ENCODE measurements at regions not wholly inside any gene's neighbourhood (a gene's known extent, or its start where the extent isn't known, plus 50 kb on each side); places are given as distances from the start of the nearest gene placed in this dataset.

DNA sequence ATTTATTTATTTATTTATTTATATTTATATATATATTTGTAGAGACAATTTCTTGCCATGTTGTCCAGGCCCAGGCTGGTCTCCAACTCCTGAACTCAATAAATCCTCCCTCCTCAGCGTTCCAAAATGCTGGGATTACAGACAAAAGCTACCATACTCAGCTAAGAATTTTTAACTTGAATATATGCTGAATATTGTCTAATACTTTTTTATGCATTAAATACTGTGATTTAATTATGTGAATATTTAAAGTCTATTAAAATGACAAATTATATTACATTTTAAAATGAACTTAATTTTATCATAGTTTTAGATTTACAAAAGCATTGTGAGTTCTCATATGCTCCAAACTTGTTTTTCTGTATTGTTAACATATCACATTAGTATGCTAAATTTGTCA is 1022.4 kb downstream of the GRIK2 start:
- Mint-ChIP-seq H3K27ac (no peak overlapping the region), H3K9me3 (ENCODE audit: low read depth) (no peaks in the 10 kb centered on the region), H3K4me3 (no peak overlapping the region), H3K27me3 (no peaks in the 10 kb centered on the region), H3K4me1 (peaks cover 3% of the 10 kb centered on the region), H3K36me3 (no peaks in the 10 kb centered on the region)
- no peak for DNase-seq
- CTCF ChIA-PET = no interaction called here
- ATAC-seq = no peak

- H3K4me1 Mint-ChIP-seq = no peaks in the 10 kb centered on the region
- ATAC-seq (no peak), DNase-seq (no peak)
Measured at GRCh38 chr6:102411796-102412195, 1018.3 kb downstream of the GRIK2 start.

DNA sequence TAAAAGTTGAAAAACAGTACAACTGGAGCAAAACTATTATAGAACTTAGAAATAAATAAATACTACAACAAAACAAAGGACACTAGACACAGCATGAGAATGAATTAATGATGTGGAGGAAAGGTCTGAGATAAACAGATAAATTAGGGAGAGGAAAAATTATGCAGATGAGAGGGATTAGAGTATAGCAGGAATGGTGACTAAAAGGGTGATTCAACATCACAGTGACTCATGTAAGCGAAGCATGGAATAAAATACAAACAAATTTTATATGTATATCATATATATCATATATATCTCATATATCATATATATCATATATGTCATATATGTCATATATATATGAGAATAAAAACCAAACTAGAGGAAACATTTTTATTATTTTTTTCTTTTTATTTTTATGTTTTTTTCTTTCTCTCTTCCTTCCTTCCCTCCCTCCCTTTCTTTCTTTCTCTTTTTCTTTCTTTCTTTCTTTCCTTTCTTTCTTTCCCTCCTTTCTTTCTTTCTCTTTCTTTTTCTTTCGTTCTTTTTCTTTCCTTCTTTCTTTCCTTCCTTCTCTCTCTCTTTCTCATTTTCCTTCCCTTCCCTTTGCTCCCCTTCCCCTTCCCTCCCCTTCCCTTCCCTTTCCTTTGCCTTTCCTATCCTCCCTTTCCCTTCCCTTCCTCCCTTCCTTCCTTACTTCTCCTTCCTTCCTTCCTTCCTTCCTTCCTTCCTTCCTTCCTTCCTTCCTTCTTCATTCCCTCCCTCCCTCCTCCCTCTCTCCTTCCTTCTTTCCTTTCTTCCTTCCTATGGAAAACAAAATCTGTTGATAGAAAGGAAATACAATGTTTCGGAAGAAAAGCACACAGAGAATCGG is 1014.6 kb downstream of the GRIK2 start:
- Mint-ChIP-seq H3K36me3 (no peaks in the 10 kb centered on the region), H3K4me1 (no peaks in the 10 kb centered on the region), H3K27ac (no peak overlapping the region), H3K27me3 (no peaks in the 10 kb centered on the region), H3K4me3 (no peak overlapping the region), H3K9me3 (ENCODE audit: low read depth) (peaks cover 5% of the 10 kb centered on the region)
- CTCF ChIA-PET = no interaction called here
- DNase-seq (no peak), ATAC-seq (no peak)

More at GRCh38 chr6:102411796-102412195, 1018.3 kb downstream of the GRIK2 start:
- Mint-ChIP-seq H3K4me3 (no peak overlapping the region), H3K27me3 (no peaks in the 10 kb centered on the region), H3K27ac (no peak overlapping the region), H3K36me3 (no peaks in the 10 kb centered on the region), H3K9me3 (ENCODE audit: low read depth) (peaks cover under 1% of the 10 kb centered on the region)
- CTCF ChIA-PET = no interaction called here

DNA sequence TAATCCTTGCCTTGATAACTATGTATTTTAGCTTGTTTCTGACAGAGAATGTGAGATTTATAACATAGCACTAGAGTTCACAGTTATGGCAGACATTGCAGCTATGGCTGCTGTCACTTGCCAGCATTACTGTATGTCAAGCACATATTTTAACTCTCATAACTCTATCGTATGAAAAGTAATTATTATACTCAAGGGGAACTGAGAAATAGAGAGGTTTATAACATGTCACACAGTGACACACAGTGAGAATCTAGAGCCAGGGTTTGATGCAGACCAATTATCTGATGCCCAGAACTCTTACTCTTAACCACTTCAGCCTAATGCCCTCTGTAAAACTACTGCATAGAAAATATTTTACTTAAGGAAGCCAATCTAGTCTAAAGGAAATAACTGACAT is 1012.4 kb downstream of the GRIK2 start:
- no peak for DNase-seq
- Mint-ChIP-seq H3K27me3 (no peaks in the 10 kb centered on the region), H3K9me3 (ENCODE audit: low read depth) (peaks cover 5% of the 10 kb centered on the region), H3K4me1 (no peaks in the 10 kb centered on the region), H3K4me3 (no peak overlapping the region), H3K36me3 (no peaks in the 10 kb centered on the region), H3K27ac (no peak overlapping the region)
- CTCF ChIA-PET = no interaction called here
- no peak for ATAC-seq

DNA sequence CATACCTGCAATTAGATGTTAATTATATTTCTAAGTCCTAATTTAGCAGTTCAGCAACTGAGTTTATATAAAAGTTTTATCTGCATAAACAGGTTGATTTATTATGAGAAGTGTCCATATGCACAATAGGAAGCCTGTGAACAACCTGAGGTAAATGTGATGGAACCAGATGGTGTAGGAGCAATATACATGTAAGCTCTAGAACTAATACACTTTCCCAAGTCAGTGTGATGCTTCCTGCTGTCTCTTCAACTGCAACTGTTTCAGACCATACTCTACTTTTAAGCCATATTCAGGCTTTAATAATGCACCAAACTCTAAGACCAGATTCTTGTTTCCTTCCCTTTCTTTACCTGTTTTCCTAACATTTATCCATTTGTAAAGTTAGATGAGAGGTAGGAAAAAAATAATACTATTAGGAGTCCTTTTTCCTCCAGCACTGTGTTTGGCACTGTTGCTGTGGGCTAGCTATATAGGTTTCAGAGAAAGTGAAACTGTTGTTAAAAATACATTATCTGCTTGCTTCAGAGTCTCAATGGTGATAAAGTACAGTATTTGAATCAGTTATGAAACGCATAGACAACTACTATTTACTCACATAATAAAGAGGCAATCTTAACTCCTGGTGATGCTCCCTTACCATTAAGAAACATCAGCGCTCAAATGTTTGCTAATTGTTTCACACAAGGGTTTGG is 1009.3 kb downstream of the GRIK2 start:
- ATAC-seq (no peak), DNase-seq (no peak)
- Mint-ChIP-seq H3K4me1 (no peaks in the 10 kb centered on the region), H3K9me3 (ENCODE audit: low read depth) (peaks cover 6% of the 10 kb centered on the region), H3K27me3 (no peaks in the 10 kb centered on the region), H3K4me3 (no peak overlapping the region), H3K27ac (no peak overlapping the region), H3K36me3 (no peaks in the 10 kb centered on the region)
- CTCF ChIA-PET = no interaction called here

DNA sequence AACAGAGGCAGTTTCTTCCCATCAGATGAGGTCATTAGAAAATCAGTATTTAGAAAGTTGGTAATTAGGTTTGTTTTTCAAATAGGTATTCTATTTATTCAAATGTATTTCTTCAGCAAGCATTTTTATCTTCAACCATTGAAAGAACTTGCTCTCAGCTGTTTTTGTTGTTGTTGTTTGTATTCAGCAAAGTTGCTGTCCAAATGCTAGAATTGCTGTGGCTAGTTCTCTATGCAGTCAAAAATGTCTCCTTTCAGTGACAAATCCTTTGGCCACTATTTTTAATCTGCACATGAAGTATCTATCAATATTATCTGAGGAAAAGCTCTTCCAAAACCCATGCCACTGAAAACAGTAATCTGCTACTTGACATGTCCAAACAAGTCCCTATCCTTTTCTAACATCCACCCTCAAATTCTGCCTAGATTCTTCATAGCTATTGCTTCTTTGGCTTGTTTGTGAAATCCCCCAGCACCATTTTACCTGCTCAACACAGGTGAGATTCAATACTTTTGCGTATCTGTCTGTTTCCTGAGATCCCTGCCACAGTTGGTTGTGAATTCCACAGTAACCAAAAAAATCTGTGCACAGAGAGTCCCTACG is 1005.4 kb downstream of the GRIK2 start:
- DNase-seq (no peak), ATAC-seq (no peak)
- Mint-ChIP-seq H3K4me3 (no peak overlapping the region), H3K27ac (no peak overlapping the region), H3K27me3 (no peaks in the 10 kb centered on the region), H3K4me1 (no peaks in the 10 kb centered on the region), H3K36me3 (no peaks in the 10 kb centered on the region), H3K9me3 (ENCODE audit: low read depth) (peaks cover 1% of the 10 kb centered on the region)
- CTCF ChIA-PET = no interaction called here

- H3K4me1 Mint-ChIP-seq = no peaks in the 10 kb centered on the region
- H3K27ac Mint-ChIP-seq = no peak overlapping the region
- H3K9me3 Mint-ChIP-seq (ENCODE audit: low read depth) = peaks cover 5% of the 10 kb centered on the region
- no peak for DNase-seq
- no peaks in the 10 kb centered on the region for H3K36me3 Mint-ChIP-seq
- no peak for ATAC-seq
- CTCF ChIA-PET = no interaction called here
- H3K27me3 Mint-ChIP-seq = no peaks in the 10 kb centered on the region
- H3K4me3 Mint-ChIP-seq = no peak overlapping the region
Measured at GRCh38 chr6:102390541-102390940, 997.0 kb downstream of the GRIK2 start.

DNA sequence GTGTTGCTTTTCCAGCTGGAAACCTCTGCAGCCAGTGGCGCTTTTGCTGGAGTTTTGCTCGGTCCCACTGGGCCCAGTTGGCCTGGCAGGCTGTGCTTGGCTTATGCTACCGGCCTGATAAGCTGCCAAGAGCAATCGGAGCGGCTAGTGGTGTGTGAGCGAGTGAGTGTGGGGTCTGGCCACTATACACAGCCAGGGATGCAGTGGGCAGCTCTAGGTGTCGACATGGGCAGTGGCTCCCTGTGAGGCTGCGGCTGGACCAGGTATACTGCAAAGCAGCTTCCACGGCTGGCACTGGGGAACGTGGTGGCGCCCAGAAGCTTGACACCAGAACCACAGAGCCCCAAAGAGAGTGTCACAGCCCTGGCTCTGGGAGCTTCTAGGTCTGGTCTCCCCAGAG is 996.5 kb downstream of the GRIK2 start:
- Mint-ChIP-seq H3K4me1 (no peaks in the 10 kb centered on the region), H3K4me3 (no peak overlapping the region), H3K9me3 (ENCODE audit: low read depth) (peaks cover 5% of the 10 kb centered on the region), H3K36me3 (no peaks in the 10 kb centered on the region), H3K27me3 (no peaks in the 10 kb centered on the region), H3K27ac (no peak overlapping the region)
- DNase-seq (no peak), ATAC-seq (no peak)
- CTCF ChIA-PET = no interaction called here

GRCh38 chr6:102387326-102388033 is 994.0 kb downstream of the GRIK2 start:
- Mint-ChIP-seq H3K4me3 (no peak overlapping the region), H3K27ac (no peak overlapping the region), H3K36me3 (no peaks in the 10 kb centered on the region), H3K27me3 (no peaks in the 10 kb centered on the region), H3K9me3 (ENCODE audit: low read depth) (peaks cover 4% of the 10 kb centered on the region), H3K4me1 (no peaks in the 10 kb centered on the region)
- ATAC-seq = no peak
- DNase-seq = no peak
- CTCF ChIA-PET = no interaction called here

DNA sequence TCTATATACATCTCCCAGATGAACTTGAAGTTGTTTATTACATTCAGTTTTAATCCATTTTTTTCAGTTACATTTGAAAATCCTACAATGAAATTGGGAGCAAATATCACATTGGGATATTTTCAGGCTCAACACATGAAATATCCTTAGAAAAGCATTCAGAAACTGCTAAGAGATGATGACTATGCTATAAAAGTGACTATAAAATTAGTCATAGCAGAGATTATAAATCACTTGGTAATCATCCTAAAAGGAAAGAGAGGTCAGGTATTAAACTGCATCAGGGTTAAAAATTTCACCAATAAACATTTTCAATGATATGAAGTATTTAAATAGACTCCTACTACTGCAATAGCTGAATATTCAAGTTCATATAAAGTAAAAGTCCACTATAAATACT is 987.7 kb downstream of the GRIK2 start:
- CTCF ChIA-PET = no interaction called here
- no peaks in the 10 kb centered on the region for H3K27me3 Mint-ChIP-seq
- H3K4me1 Mint-ChIP-seq = no peaks in the 10 kb centered on the region
- no peak overlapping the region for H3K27ac Mint-ChIP-seq
- DNase-seq = no peak
- no peaks in the 10 kb centered on the region for H3K36me3 Mint-ChIP-seq
- no peak for ATAC-seq
- H3K9me3 Mint-ChIP-seq (ENCODE audit: low read depth) = peaks cover 2% of the 10 kb centered on the region
- H3K4me3 Mint-ChIP-seq = no peak overlapping the region

GRCh38 chr6:102356170-102356569 is 962.7 kb downstream of the GRIK2 start:
- H3K4me3 Mint-ChIP-seq = no peak overlapping the region
- peaks cover 5% of the 10 kb centered on the region for H3K9me3 Mint-ChIP-seq (ENCODE audit: low read depth)
- H3K4me1 Mint-ChIP-seq = no peaks in the 10 kb centered on the region
- no peak overlapping the region for H3K27ac Mint-ChIP-seq
- no peak for ATAC-seq
- H3K36me3 Mint-ChIP-seq = no peaks in the 10 kb centered on the region
- H3K27me3 Mint-ChIP-seq = no peaks in the 10 kb centered on the region
- CTCF ChIA-PET = no interaction called here
- DNase-seq = no peak

GRCh38 chr6:102355578-102355977 is 962.1 kb downstream of the GRIK2 start:
- H3K27me3 Mint-ChIP-seq = no peaks in the 10 kb centered on the region
- no peak overlapping the region for H3K27ac Mint-ChIP-seq
- H3K36me3 Mint-ChIP-seq = no peaks in the 10 kb centered on the region
- no peak for DNase-seq
- H3K4me1 Mint-ChIP-seq = no peaks in the 10 kb centered on the region
- no peak for ATAC-seq
- CTCF ChIA-PET = no interaction called here
- no peak overlapping the region for H3K4me3 Mint-ChIP-seq
- H3K9me3 Mint-ChIP-seq (ENCODE audit: low read depth) = peaks cover 2% of the 10 kb centered on the region

DNA sequence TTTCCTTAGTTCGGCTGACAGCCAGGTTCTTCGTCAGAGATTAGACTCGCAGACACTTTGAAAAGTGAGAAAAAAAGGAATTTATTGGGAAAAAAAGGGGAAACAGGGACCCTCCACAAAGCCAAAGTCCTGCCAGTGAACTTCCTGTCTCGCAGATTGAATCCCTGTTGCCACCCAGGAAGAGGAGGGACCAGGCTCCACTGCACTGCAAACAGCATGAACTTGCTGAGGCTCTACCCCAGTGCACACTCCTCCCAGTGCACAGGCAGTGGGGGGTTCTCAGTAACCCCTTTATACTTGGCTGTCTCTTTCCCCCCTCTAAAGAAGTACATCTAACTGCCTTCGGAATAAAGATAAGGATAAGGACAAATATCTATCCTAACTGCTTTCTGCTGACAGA is 959.0 kb downstream of the GRIK2 start:
- Mint-ChIP-seq H3K9me3 (ENCODE audit: low read depth) (peaks cover 2% of the 10 kb centered on the region), H3K36me3 (no peaks in the 10 kb centered on the region), H3K4me3 (no peak overlapping the region), H3K27ac (no peak overlapping the region), H3K27me3 (no peaks in the 10 kb centered on the region), H3K4me1 (no peaks in the 10 kb centered on the region)
- DNase-seq (no peak), ATAC-seq (no peak)
- CTCF ChIA-PET = no interaction called here
